HG03432 (cell line): ENCODE measurements at regions not wholly inside any gene's neighbourhood (a gene's known extent, or its start where the extent isn't known, plus 50 kb on each side); places are given as distances from the start of the nearest gene placed in this dataset.
A peak's percentile ranks its signal among the peaks of the same experiment; 100 is the strongest.

Source experiments
- ATAC-seq: cut with Tn5 transposase; IDR thresholded peaks from one replicate; pipeline ENCODE4 v1.9.1; 2021; ENCODE audit warnings: mild to moderate bottlenecking, moderate library complexity; ENCODE audit not compliant: unreplicated experiment

DNA sequence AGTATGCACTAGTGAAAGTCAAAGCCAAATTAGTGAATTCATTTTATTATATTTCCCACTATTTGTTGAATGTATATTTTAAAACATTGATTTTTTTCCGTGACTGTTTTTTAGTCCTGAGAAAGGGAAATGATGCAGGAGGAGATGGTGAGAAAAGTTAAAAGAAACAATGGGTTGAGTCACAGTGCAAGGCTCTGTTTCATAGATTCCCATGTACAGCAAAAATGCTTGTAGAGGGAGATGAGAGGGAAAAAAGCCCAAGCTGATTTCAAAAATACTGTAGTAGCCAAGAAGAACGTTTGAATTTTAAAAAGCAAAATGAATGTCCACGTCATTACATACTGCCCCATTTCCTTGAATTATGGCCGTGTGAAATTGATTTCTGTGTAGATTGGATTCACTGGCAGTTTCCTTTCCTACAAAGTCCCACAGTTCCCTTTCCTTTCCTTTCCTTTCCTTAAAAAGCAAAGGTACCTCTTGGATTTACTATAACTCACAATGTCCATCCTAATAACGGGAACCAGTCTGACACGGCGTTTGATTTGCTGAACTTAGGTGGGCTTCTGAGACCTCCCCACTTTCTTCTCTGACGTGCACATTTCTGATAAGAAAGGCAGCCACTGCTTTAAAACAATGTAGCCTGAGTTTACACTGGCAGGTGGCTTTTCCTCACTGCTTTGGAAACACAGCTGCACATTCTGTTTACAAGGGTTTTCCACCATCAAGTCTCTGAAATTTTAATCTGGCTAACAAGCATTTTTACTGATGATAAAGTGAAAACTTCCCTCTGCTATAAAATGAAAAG lies 63.7 kb downstream of the SPCS3 start:
- no peak for ATAC-seq

DNA sequence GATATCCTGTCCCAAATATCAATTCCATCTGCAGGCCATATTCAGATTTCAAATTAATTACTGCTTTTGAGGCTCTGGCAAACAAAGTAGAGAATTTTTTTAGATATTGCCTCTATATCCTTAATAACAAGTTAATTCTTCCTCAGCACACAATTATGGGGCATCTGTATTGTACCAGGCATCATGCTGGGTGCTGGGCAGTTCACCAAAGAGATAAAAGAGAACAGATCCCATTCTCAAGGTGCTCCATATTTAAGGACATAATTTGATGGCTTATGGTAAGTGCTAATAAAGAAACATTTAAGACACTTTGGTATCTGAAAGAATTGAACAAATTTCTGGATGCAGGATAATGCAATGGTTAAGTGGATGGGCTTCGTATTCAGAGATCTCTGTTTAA lies 65.8 kb downstream of the SPCS3 start:
- ATAC-seq: no peak

DNA sequence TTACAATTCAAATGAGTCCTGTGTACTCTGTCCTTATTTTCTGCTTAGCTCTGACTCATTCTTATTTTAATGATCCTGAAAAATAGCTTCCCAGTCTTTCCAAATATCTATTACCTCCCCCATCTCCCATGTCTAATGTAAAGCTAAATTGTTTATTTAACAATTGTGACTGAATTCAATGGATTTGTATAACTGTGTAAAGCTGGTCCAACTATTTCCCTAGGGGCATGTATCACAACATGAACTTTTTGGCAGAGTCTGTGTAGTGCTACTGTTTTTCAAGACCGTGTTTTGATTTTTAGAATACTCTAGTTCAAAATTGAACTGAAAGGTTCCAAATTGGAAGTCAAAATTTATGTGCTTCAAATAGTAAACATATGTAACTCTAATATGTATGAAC lies 67.8 kb downstream of the SPCS3 start:
- no peak for ATAC-seq

DNA sequence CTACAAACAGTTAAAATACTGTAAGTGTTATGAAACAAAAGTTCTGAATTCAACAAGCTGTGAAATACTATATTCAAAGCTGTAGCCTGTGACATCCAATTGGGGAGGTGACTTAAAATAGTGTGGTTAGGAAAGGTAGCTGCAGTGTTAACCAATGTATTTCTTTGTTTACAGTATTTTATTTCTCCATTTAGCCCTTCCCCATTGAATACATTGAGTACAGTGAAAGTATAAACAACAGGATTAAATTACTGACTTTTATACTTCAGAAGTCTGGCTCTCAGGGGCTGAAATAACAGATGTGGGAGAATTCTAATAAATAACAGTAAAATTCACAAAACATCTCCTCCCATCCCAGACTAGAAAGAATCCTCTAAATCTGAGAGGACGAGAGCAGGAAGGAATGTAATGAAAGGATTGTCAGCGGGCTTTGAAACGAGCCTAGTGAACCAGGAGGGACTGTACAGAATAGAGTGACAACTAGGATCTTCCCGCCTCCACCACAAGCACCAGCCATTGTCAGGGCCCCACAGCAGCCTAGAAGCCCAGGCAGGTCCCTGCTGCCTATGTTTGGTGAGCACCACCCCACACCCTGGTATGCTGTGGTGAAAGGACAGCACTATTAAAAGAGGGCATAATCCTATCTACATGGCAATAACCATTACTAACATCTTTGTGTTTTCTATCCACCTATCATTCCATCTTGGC lies 73.7 kb downstream of the SPCS3 start:
- ATAC-seq: no peak

GRCh38 chr4:176400816-176401461 lies 81.2 kb downstream of the SPCS3 start:
- ATAC-seq: no peak

GRCh38 chr4:176404621-176405020 lies 84.9 kb downstream of the SPCS3 start:
- no peak for ATAC-seq

- no peak for ATAC-seq
Measured at GRCh38 chr4:176406297-176406696, 86.5 kb downstream of the SPCS3 start.

GRCh38 chr4:176406736-176407135 lies 87.0 kb downstream of the SPCS3 start:
- ATAC-seq: no peak

- no peak for ATAC-seq
Measured at GRCh38 chr4:176409627-176410026, 89.9 kb downstream of the SPCS3 start.

DNA sequence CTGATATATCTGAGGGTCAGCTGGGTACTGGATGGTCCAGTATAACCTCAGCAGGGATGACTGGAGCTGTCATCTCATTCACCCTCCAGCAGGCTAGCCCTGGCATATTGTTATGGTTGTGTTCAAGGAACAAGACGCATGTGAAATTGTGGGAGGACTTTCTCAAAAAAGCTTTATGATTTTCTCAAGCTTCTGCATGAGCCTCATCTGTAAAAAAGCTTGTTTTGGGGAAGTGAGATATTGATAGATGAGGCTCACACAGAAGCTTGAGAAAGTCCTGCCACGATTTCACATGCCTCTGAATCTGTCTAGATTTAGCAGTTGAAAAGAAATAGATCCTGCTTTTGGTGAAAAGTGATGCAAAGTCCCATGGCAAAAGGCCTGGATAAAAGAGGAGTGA lies 93.4 kb downstream of the SPCS3 start:
- ATAC-seq: peak; percentile 88

- no peak for ATAC-seq
Measured at GRCh38 chr4:176422001-176422400, 102.2 kb downstream of the SPCS3 start.

GRCh38 chr4:176422511-176422910 lies 102.7 kb downstream of the SPCS3 start:
- ATAC-seq: no peak

- ATAC-seq: no peak
Measured at GRCh38 chr4:176425035-176425434, 105.3 kb downstream of the SPCS3 start.

- ATAC-seq: no peak
Measured at GRCh38 chr4:176432811-176433540, 113.2 kb downstream of the SPCS3 start.

- ATAC-seq: no peak
Measured at GRCh38 chr4:176433983-176434382, 114.2 kb downstream of the SPCS3 start.

GRCh38 chr4:176435901-176436292 lies 116.1 kb downstream of the SPCS3 start:
- ATAC-seq: no peak

DNA sequence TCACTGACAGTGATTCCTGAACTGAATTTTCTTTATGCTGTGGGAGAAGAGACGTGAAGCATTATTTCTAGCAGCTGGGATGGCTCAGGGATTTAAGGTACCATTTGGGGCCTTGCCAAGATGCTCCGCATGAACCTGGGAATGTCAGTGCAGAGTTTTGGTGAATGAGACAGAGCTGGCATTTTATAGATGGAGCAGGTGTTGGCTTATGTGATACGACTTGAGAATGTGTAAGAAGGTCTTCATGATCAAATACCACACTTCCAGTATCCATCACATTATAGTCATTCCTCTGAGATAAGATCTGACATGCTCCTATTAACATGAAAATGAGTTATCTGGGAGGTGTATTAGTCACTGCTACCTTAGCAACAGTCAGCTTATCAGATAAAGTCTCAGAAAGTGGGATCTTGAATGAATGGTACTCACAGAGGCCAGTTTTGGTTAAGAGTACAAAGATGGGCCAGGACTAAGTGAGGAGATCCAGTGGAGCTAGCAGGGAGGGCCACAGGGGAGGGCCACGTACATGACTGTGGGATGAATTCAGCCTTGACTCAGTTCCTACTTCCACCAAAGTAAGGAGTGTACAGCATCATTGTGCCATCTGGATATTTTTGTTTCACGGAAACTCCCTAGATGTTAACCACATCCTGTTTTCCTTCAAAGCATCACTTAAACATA lies 116.7 kb downstream of the SPCS3 start:
- peak; percentile 67 for ATAC-seq

DNA sequence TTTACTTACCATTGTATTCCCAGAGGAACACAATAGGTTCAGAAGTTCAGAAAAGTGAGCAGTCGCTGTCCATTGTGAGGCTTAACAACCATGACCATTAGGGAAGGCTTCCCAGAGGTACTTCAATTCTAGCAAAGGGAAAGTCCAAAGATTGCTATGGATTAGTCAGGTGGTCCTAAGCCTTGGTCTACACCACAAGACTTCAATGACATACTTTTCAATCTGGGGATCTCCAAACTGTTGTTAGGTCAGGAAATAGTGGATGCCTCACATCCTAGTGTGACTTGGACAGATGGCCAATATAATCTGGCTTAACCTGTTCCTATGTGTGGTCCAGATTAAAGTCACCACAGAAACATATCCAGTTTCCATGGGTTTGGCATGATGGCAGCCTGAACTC lies 118.0 kb downstream of the SPCS3 start:
- no peak for ATAC-seq

- ATAC-seq: no peak
Measured at GRCh38 chr4:176438401-176438800, 118.6 kb downstream of the SPCS3 start.

GRCh38 chr4:176439611-176440010 lies 119.8 kb downstream of the SPCS3 start:
- no peak for ATAC-seq

DNA sequence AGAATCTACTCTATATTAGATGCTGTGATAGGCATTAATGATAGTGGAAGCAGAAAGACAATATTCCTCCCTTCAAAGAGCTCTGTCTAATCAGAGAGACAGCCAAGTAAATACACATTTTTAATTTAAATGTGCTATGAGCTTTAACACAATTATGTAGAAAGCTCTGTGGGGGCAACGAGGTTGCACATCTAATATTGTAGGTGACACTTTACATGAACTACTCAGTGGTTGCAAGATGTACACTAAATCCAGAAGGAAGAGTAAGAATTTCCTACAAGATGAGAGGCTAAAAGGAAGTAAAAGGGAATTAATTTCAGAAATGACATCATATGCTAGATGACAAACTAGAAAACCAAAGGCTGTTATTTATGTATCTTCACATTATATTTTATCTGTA lies 120.9 kb downstream of the SPCS3 start:
- no peak for ATAC-seq
